ENCODE measurements at regions not wholly inside any gene's neighbourhood (a gene's known extent, or its start where the extent isn't known, plus 50 kb on each side); places are given as distances from the start of the nearest gene placed in this dataset.

- no peak overlapping the region for H3K4me3 ChIP-seq (ENCODE audit: low read depth, low read length)
- DNase-seq (ENCODE audit: low read depth), result no peak
- TF ChIP-seq CTCF (IDR thresholded peaks at IDR 0.05; ENCODE audit: insufficient read depth, low read length), result no peak
Observed at GRCh38 chr12:105846331-105846730, 292.4 kb downstream of the NUAK1 start.

GRCh38 chr12:105847068-105847467, 291.7 kb downstream of the NUAK1 start:
- no peak for DNase-seq (ENCODE audit: low read depth)
- H3K4me3 ChIP-seq (ENCODE audit: low read depth, low read length), result no peak overlapping the region
- no peak for TF ChIP-seq CTCF (IDR thresholded peaks at IDR 0.05; ENCODE audit: insufficient read depth, low read length)

- TF ChIP-seq CTCF (IDR thresholded peaks at IDR 0.05; ENCODE audit: insufficient read depth, low read length), result no peak
- H3K4me3 ChIP-seq (ENCODE audit: low read depth, low read length), result no peak overlapping the region
- no peak for DNase-seq (ENCODE audit: low read depth)
Observed at GRCh38 chr12:105848286-105848685, 290.5 kb downstream of the NUAK1 start.

- no peak for TF ChIP-seq CTCF (IDR thresholded peaks at IDR 0.05; ENCODE audit: insufficient read depth, low read length)
- no peak overlapping the region for H3K4me3 ChIP-seq (ENCODE audit: low read depth, low read length)
- DNase-seq (ENCODE audit: low read depth), result no peak
Observed at GRCh38 chr12:105850103-105850968, 288.4 kb downstream of the NUAK1 start.

GRCh38 chr12:105852496-105852895, 286.3 kb downstream of the NUAK1 start:
- DNase-seq (ENCODE audit: low read depth), result no peak
- H3K4me3 ChIP-seq (ENCODE audit: low read depth, low read length), result peak overlapping the region; percentile 23
- no peak for TF ChIP-seq CTCF (IDR thresholded peaks at IDR 0.05; ENCODE audit: insufficient read depth, low read length)

GRCh38 chr12:105852951-105853350, 285.8 kb downstream of the NUAK1 start:
- peak; percentile 71 for DNase-seq (ENCODE audit: low read depth)
- peak overlapping the region; percentile 23 for H3K4me3 ChIP-seq (ENCODE audit: low read depth, low read length)

More at GRCh38 chr12:105852951-105853350, 285.8 kb downstream of the NUAK1 start:
- no peak for TF ChIP-seq CTCF (IDR thresholded peaks at IDR 0.05; ENCODE audit: insufficient read depth, low read length)

All from fibroblast of the aortic adventitia (primary cell).